B cell (primary cell): ENCODE measurements at regions not wholly inside any gene's neighbourhood (a gene's known extent, or its start where the extent isn't known, plus 50 kb on each side); places are given as distances from the start of the nearest gene placed in this dataset.
A peak's percentile ranks its signal among the peaks of the same experiment; 100 is the strongest.

Source experiments
- ATAC-seq: fragments of 200-7000 bp; cut with Tn5 transposase; one replicate; pipeline ENCODE4 v1.10.0; 2021; ENCODE audit warnings: low read depth, mild to moderate bottlenecking, moderate number of reproducible peaks, moderate library complexity
- CTCF ChIA-PET: fragments of 350-600 bp; sonication (Branson Sonifier 250); formaldehyde crosslinking; loops from one replicate; lab custom pipeline; 2021; ENCODE audit warnings: antibody characterized with exemption, inconsistent platforms; lab: Charles Lee
- POLR2A ChIA-PET: fragments of 350-600 bp; sonication (Branson Sonifier 250); formaldehyde crosslinking; loops from one replicate; lab custom pipeline; 2021; ENCODE audit warnings: antibody characterized with exemption; lab: Charles Lee
- DNase-seq: peaks from one replicate; pipeline ENCODE4 v3.0.0; 2013
- H2AFZ ChIP-seq: 2 replicates; pipeline ENCODE4 v1.6.1; 2012; ENCODE audit warnings: mild to moderate bottlenecking, low read depth, low read length; ENCODE audit not compliant: insufficient read depth, poor library complexity, severe bottlenecking
- H3K27ac ChIP-seq, 2 donors: 1 replicate in 1 of 2; 2 replicates in 1 of 2; pipeline ENCODE4 v1.5.1; 2012 to 2013; ENCODE audit warnings: low read length in 2 of 2, mild to moderate bottlenecking in 2 of 2, moderate library complexity in 1 of 2
- H3K27me3 ChIP-seq, 4 experiments: fragments of 200-600 bp in 1 of 4; sonication (generic) in 1 of 4; replicated peaks in 1 of 4; 1 replicate in 2 of 4; 2 replicates in 2 of 4; pipeline versions ENCODE4 v1.6.1 to v1.7.0; 2013 to 2016; ENCODE audit warnings: low read length in 3 of 4, mild to moderate bottlenecking in 2 of 4, mixed read lengths in 1 of 4, moderate library complexity in 1 of 4; ENCODE audit not compliant: insufficient read depth in 4 of 4, control insufficient read depth in 3 of 4; ENCODE audit errors: control extremely low read depth in 1 of 4
- H3K36me3 ChIP-seq, 2 experiments: replicated peaks in 1 of 2; 1 replicate in 1 of 2; 2 replicates in 1 of 2; pipeline versions ENCODE4 v1.6.1 to v1.7.1; 2013; ENCODE audit warnings: low read length in 1 of 2; ENCODE audit not compliant: insufficient read depth in 2 of 2, control insufficient read depth in 1 of 2; ENCODE audit errors: control extremely low read depth in 1 of 2, extremely low read depth in 1 of 2
- H3K4me1 ChIP-seq, 2 donors: fragments of 200-600 bp in 1 of 2; sonication (generic) in 1 of 2; 1 replicate in 1 of 2; 2 replicates in 1 of 2; pipeline versions ENCODE4 v1.5.1 to v1.6.1; 2013 to 2017; ENCODE audit warnings: low read length in 2 of 2; ENCODE audit not compliant: control insufficient read depth in 2 of 2, insufficient read depth in 2 of 2
- H3K4me2 ChIP-seq: replicated peaks from 2 replicates; pipeline ENCODE3; 2012; ENCODE audit warnings: mild to moderate bottlenecking, low read depth, low read length; ENCODE audit not compliant: poor library complexity, severe bottlenecking
- H3K4me3 ChIP-seq, 5 experiments: fragments of 200-600 bp in 1 of 5; sonication (generic) in 1 of 5; 1 replicate in 3 of 5; 2 replicates in 2 of 5; pipeline versions ENCODE4 v1.5.1 to v1.7.0; 2011 to 2016; ENCODE audit warnings: low read length in 4 of 5, mild to moderate bottlenecking in 4 of 5, low read depth in 2 of 5, control low read depth in 1 of 5, moderate library complexity in 1 of 5; ENCODE audit not compliant: insufficient read depth in 1 of 5; ENCODE audit errors: control extremely low read depth in 1 of 5, extremely low read depth in 1 of 5
- H3K79me2 ChIP-seq: fragments of 200-600 bp; sonication (generic); one replicate; pipeline ENCODE4 v1.6.0; 2016; ENCODE audit warnings: low read length; ENCODE audit not compliant: control insufficient read depth, insufficient read depth
- H3K9ac ChIP-seq: fragments of 200-600 bp; sonication (generic); 2 replicates; pipeline ENCODE4 v1.6.1; 2017; ENCODE audit warnings: mild to moderate bottlenecking, low read length, moderate library complexity
- H3K9me3 ChIP-seq, 3 donors: one replicate each; pipeline versions ENCODE4 v1.6.1 to v1.7.1; 2013; ENCODE audit warnings: low read length in 2 of 3; ENCODE audit not compliant: control insufficient read depth in 2 of 3, insufficient read depth in 1 of 3; ENCODE audit errors: control extremely low read depth in 1 of 3
- H4K20me1 ChIP-seq: 2 replicates; pipeline ENCODE4 v1.6.0; 2012; ENCODE audit warnings: mild to moderate bottlenecking, low read length; ENCODE audit not compliant: insufficient read depth, control insufficient read depth, poor library complexity, severe bottlenecking
- H3K27ac Mint-ChIP-seq: one replicate; pipeline ENCODE4 v1.8.0; 2021; ENCODE audit warnings: mixed read lengths
- H3K27me3 Mint-ChIP-seq: one replicate; pipeline ENCODE4 v1.8.0; 2021; ENCODE audit warnings: mixed read lengths
- H3K4me1 Mint-ChIP-seq: one replicate; pipeline ENCODE4 v1.8.0; 2021; ENCODE audit warnings: mixed read lengths
- H3K4me3 Mint-ChIP-seq: one replicate; pipeline ENCODE4 v1.8.0; 2021; ENCODE audit warnings: mixed read lengths
- H3K9me3 Mint-ChIP-seq: one replicate; pipeline ENCODE4 v1.8.0; 2022; ENCODE audit warnings: mixed read lengths; ENCODE audit not compliant: insufficient read depth
- EZH2 ChIP-seq: IDR thresholded peaks from 2 replicates; pipeline ENCODE4 v1.6.1; 2012; ENCODE audit warnings: borderline replicate concordance, low read depth, mild to moderate bottlenecking, moderate library complexity, low read length; ENCODE audit not compliant: insufficient read depth, poor library complexity, severe bottlenecking
- WGBS: methylation state at CpG from one replicate; pipeline ENCODE4 v1.1.5; 2013; ENCODE audit warnings: missing lambda C conversion rate; ENCODE audit not compliant: insufficient coverage; 5-methylcytosine and 5-hydroxymethylcytosine counted together
- intact Hi-C: fragments of 100-400 bp; cut with micrococcal nuclease; formaldehyde crosslinking; loops from one replicate; pipeline ENCODE4 v1.10.0; 2022
- TF ChIP-seq, protein P1 (sequence below): fragments of 200-600 bp; IDR thresholded peaks from one replicate; pipeline ENCODE4 v1.8.0; 2022; ENCODE audit warnings: antibody characterized with exemption, mild to moderate bottlenecking

DNA sequence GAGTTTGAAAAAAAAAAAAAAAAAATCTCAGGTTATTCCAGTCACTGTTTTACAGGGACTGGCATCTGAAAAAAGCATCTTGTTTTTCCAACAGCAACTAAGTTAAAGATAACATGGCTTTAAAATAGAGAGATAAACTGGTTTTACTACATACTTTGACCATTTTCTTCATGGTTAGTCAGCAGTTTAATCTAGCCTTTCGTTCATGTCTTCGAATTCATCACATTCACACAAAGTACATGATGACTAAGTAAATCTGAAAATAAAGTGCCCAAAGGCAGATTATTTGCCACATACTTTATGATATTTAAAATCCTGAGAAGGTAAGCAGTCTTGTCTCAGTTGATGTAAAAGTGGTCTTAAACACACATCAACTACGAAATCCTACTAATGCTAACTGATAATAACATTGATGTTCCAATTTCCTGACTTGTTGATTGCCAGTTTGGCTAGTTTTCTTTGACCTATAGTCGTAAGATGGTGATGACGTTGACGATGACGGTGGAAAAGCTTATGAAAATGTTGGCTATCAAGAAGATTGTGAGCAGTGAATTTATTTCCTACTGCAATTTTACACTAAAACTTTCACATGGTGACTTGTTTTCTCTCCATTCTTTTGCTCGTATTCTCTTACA lies 540.5 kb upstream of the BOD1L1 start:
- H3K4me1 Mint-ChIP-seq: peaks cover 26% of the 10 kb centered on the region
- WGBS: 100% methylated on average over 1 of the region's 8 CpGs
- H3K27ac Mint-ChIP-seq: no peak overlapping the region
- CTCF ChIA-PET: no interaction called here
- Histone ChIP-seq H3K4me2 (peak overlapping the region; percentile 7), H4K20me1 (no peaks in the 10 kb centered on the region), H3K27me3 (no peaks in the 10 kb centered on the region), H3K79me2 (no peaks in the 10 kb centered on the region), H3K4me3 (peak overlapping the region in 1 of 5 experiments; percentile 34), H3K36me3 (no peaks in the 10 kb centered on the region), H3K27ac (no peak overlapping the region), H3K4me1 (peaks cover 18 to 25% of the 10 kb centered on the region in 2 donors), H3K9me3 (peaks cover 0 to 2% (median 2%) of the 10 kb centered on the region in 3 donors), H3K9ac (no peak overlapping the region), H2AFZ (no peak overlapping the region)
- DNase-seq (no peak), ATAC-seq (no peak)
- H3K9me3 Mint-ChIP-seq: peaks cover 4% of the 10 kb centered on the region
- no peak overlapping the region for H3K4me3 Mint-ChIP-seq
- TF ChIP-seq, protein P1, sequence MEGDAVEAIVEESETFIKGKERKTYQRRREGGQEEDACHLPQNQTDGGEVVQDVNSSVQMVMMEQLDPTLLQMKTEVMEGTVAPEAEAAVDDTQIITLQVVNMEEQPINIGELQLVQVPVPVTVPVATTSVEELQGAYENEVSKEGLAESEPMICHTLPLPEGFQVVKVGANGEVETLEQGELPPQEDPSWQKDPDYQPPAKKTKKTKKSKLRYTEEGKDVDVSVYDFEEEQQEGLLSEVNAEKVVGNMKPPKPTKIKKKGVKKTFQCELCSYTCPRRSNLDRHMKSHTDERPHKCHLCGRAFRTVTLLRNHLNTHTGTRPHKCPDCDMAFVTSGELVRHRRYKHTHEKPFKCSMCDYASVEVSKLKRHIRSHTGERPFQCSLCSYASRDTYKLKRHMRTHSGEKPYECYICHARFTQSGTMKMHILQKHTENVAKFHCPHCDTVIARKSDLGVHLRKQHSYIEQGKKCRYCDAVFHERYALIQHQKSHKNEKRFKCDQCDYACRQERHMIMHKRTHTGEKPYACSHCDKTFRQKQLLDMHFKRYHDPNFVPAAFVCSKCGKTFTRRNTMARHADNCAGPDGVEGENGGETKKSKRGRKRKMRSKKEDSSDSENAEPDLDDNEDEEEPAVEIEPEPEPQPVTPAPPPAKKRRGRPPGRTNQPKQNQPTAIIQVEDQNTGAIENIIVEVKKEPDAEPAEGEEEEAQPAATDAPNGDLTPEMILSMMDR: no peak
- TF ChIP-seq EZH2: no peak
- POLR2A ChIA-PET: no interaction called here
- intact Hi-C loops: loop anchor here (10.0 kb wide), 1 partner anchor 837 kb away; the partner anchor contains the start of gene CPEB2
- H3K27me3 Mint-ChIP-seq: no peaks in the 10 kb centered on the region

DNA sequence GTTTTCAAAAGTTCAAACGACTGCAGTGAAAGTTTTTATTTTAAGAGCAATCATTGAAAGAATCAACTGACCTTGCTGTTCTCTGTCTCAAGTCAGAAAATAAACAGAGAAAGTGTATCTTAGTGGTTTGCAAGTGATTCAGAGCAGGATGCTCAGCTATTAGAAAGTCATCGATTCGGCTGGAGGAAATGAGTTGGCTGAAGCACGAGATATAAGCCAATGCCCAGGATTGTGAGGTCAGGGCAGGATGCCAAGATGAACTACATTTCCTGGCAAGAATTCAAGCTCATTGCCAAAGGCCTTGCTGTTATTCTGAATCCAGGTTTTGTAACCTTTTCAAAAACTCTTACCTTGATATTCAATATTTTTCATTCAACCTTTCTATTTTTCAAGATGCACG lies 541.4 kb upstream of the BOD1L1 start:
- CTCF ChIA-PET: no interaction called here

More for the DNA sequence above, 541.4 kb upstream of the BOD1L1 start:
- Histone ChIP-seq H3K4me3 (no peak overlapping the region), H4K20me1 (no peaks in the 10 kb centered on the region), H3K9ac (no peak overlapping the region), H3K79me2 (no peaks in the 10 kb centered on the region), H3K27ac (no peak overlapping the region), H3K27me3 (no peaks in the 10 kb centered on the region), H3K9me3 (peaks cover 0 to 2% (median 2%) of the 10 kb centered on the region in 3 donors), H3K4me1 (peaks cover 18 to 25% of the 10 kb centered on the region in 2 donors), H3K4me2 (peak overlapping the region; percentile 7), H2AFZ (no peak overlapping the region), H3K36me3 (no peaks in the 10 kb centered on the region)
- Mint-ChIP-seq H3K27ac (no peak overlapping the region), H3K4me3 (no peak overlapping the region), H3K4me1 (peaks cover 27% of the 10 kb centered on the region), H3K27me3 (no peaks in the 10 kb centered on the region), H3K9me3 (peaks cover 4% of the 10 kb centered on the region)
- POLR2A ChIA-PET: no interaction called here
- DNase-seq: no peak
- intact Hi-C loops: loop anchor here (10.0 kb wide), 1 partner anchor 836 kb away; the partner anchor contains the start of gene CPEB2
- TF ChIP-seq EZH2: no peak
- TF ChIP-seq, protein P1: no peak
- no peak for ATAC-seq
- WGBS: 4% methylated on average over 4 of the region's 5 CpGs
